Neural progenitor cell (in vitro differentiated cells): ENCODE measurements at regions not wholly inside any gene's neighbourhood (a gene's known extent, or its start where the extent isn't known, plus 50 kb on each side); places are given as distances from the start of the nearest gene placed in this dataset.

Experiments
- DNase-seq: peaks from one replicate; pipeline ENCODE4 v3.0.0-alpha.2; 2016; ENCODE audit warnings: low spot score
- H2AFZ ChIP-seq: fragments of 200-600 bp; sonication (generic); replicated peaks from 2 replicates; pipeline ENCODE4 v1.6.1; 2016; ENCODE audit warnings: antibody characterized with exemption
- H3F3A ChIP-seq: fragments of 200-600 bp; sonication (generic); 2 replicates; pipeline ENCODE4 v1.6.1; 2016; ENCODE audit warnings: antibody characterized with exemption, low read depth
- H3K27ac ChIP-seq: fragments of 200-600 bp; sonication (generic); 2 replicates; pipeline ENCODE4 v1.5.1; 2016; ENCODE audit warnings: mild to moderate bottlenecking
- H3K27me3 ChIP-seq: fragments of 200-600 bp; sonication (generic); 2 replicates; pipeline ENCODE4 v1.6.1; 2016; ENCODE audit warnings: mild to moderate bottlenecking, moderate library complexity
- H3K36me3 ChIP-seq: fragments of 200-600 bp; sonication (generic); 2 replicates; pipeline ENCODE4 v1.5.1; 2016
- H3K4me1 ChIP-seq: fragments of 200-600 bp; sonication (generic); 2 replicates; pipeline ENCODE4 v1.6.1; 2016; ENCODE audit warnings: mixed run types
- H3K4me2 ChIP-seq: fragments of 200-600 bp; sonication (generic); 2 replicates; pipeline ENCODE4 v1.6.1; 2016
- H3K4me3 ChIP-seq: fragments of 200-600 bp; sonication (generic); 2 replicates; pipeline ENCODE4 v1.5.1; 2016
- H3K79me2 ChIP-seq: fragments of 200-600 bp; sonication (generic); 2 replicates; pipeline ENCODE4 v1.6.1; 2016; ENCODE audit warnings: low read depth
- H3K9ac ChIP-seq: fragments of 200-600 bp; sonication (generic); 2 replicates; pipeline ENCODE4 v1.6.1; 2016
- H3K9me3 ChIP-seq: fragments of 200-600 bp; sonication (generic); 2 replicates; pipeline ENCODE4 v1.5.1; 2016; ENCODE audit warnings: low read depth
- H4K20me1 ChIP-seq: fragments of 200-600 bp; sonication (generic); 2 replicates; pipeline ENCODE4 v1.6.1; 2016; ENCODE audit warnings: low read depth
- H3K27ac Mint-ChIP-seq: 3 replicates; pipeline ENCODE4 v1.8.0; 2021; ENCODE audit warnings: mixed read lengths
- H3K27me3 Mint-ChIP-seq: 2 replicates; pipeline ENCODE4 v1.8.0; 2022; ENCODE audit warnings: low read depth, mild to moderate bottlenecking, inconsistent platforms, moderate library complexity, mixed read lengths; ENCODE audit not compliant: insufficient read depth
- H3K36me3 Mint-ChIP-seq: 3 replicates; pipeline ENCODE4 v1.8.0; 2021; ENCODE audit warnings: mixed read lengths
- H3K4me1 Mint-ChIP-seq: 3 replicates; pipeline ENCODE4 v1.8.0; 2021; ENCODE audit warnings: mixed read lengths
- H3K4me3 Mint-ChIP-seq: 3 replicates; pipeline ENCODE4 v1.8.0; 2021; ENCODE audit warnings: mild to moderate bottlenecking, moderate library complexity, mixed read lengths
- H3K9me3 Mint-ChIP-seq: 3 replicates; pipeline ENCODE4 v1.8.0; 2020; ENCODE audit warnings: mixed read lengths
- EZH2 ChIP-seq: fragments of 200-600 bp; sonication (generic); IDR thresholded peaks from 2 replicates; pipeline ENCODE4 v1.6.1; 2017; ENCODE audit warnings: antibody characterized with exemption, mild to moderate bottlenecking, moderate library complexity
- EZH2phosphoT487 ChIP-seq: fragments of 200-600 bp; sonication (generic); IDR thresholded peaks from 2 replicates; pipeline ENCODE4 v1.6.1; 2017; ENCODE audit warnings: antibody characterized with exemption
- TF ChIP-seq, protein P1 (sequence below): fragments of 200-600 bp; sonication (generic); IDR thresholded peaks from 2 replicates; pipeline ENCODE4 v1.5.1; 2017; ENCODE audit warnings: antibody characterized with exemption, mild to moderate bottlenecking

DNA sequence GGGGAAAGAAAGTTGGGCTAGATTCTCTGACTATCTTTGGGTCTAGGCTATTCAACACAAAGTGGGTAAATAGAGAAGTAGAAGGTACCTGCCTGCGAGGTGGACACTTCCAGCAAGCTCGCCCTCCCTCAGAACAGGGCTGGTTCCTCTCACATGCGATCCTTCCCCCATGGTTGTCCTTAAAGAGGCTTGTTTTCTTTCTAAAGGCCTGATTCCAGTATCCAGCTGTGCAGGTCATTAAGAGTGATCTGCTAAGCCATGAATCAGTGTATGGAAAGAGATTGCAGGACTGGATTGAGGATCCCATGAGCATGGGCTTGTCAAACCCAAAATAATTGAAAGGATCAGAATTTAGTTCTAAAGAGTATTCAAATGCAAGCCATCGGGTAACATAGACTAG, 189.0 kb downstream of the URB2 start:
- peak overlapping the region; percentile 17 for H3K4me2 ChIP-seq
- H3K27me3 ChIP-seq, result no peaks in the 10 kb centered on the region
- Mint-ChIP-seq H3K9me3 (peaks cover 16% of the 10 kb centered on the region), H3K27ac (no peak overlapping the region), H3K36me3 (no peaks in the 10 kb centered on the region), H3K4me1 (peaks cover 3% of the 10 kb centered on the region), H3K4me3 (no peak overlapping the region), H3K27me3 (peaks cover 2% of the 10 kb centered on the region)
- DNase-seq, result peak; percentile 54
- H3K79me2 ChIP-seq, result no peaks in the 10 kb centered on the region
- no peak overlapping the region for H3K4me3 ChIP-seq
- no peaks in the 10 kb centered on the region for H4K20me1 ChIP-seq
- H2AFZ ChIP-seq, result no peak overlapping the region
- H3K27ac ChIP-seq, result no peak overlapping the region
- peaks cover 7% of the 10 kb centered on the region for H3K4me1 ChIP-seq
- H3K9ac ChIP-seq, result no peak overlapping the region
- no peaks in the 10 kb centered on the region for H3K36me3 ChIP-seq
- no peaks in the 10 kb centered on the region for H3F3A ChIP-seq
- TF ChIP-seq EZH2, result no peak
- TF ChIP-seq, protein P1, sequence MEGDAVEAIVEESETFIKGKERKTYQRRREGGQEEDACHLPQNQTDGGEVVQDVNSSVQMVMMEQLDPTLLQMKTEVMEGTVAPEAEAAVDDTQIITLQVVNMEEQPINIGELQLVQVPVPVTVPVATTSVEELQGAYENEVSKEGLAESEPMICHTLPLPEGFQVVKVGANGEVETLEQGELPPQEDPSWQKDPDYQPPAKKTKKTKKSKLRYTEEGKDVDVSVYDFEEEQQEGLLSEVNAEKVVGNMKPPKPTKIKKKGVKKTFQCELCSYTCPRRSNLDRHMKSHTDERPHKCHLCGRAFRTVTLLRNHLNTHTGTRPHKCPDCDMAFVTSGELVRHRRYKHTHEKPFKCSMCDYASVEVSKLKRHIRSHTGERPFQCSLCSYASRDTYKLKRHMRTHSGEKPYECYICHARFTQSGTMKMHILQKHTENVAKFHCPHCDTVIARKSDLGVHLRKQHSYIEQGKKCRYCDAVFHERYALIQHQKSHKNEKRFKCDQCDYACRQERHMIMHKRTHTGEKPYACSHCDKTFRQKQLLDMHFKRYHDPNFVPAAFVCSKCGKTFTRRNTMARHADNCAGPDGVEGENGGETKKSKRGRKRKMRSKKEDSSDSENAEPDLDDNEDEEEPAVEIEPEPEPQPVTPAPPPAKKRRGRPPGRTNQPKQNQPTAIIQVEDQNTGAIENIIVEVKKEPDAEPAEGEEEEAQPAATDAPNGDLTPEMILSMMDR, result no peak
- TF ChIP-seq EZH2phosphoT487, result no peak
- H3K9me3 ChIP-seq, result no peaks in the 10 kb centered on the region

DNA sequence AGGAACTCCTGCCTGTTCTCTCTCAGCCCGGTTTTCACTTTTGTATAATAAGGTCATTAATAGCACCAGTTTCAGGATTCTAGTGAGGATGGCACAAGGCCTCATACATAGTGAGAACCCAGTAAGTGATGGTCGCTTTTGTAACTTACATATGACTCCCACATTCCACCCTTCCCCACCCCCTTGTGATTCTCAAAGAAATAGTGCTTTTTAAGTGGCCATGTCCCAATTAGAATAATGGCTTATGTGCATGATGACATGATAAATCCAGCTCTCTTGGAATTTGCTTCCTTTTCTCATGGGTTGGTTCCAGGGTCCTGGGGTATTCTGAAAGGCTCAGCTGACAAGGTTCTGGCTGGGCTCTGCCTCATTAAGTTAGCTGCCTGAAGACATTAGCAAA, 189.9 kb downstream of the URB2 start:
- no peaks in the 10 kb centered on the region for H3K9me3 ChIP-seq
- H3K4me2 ChIP-seq, result no peak overlapping the region
- peaks cover 7% of the 10 kb centered on the region for H3K4me1 ChIP-seq
- no peak for TF ChIP-seq EZH2
- TF ChIP-seq, protein P1, result no peak
- TF ChIP-seq EZH2phosphoT487, result no peak
- no peaks in the 10 kb centered on the region for H3K79me2 ChIP-seq
- H3K4me3 Mint-ChIP-seq, result no peak overlapping the region
- no peak overlapping the region for H3K27ac ChIP-seq
- H3K27me3 ChIP-seq, result no peaks in the 10 kb centered on the region
- peaks cover 2% of the 10 kb centered on the region for H3K27me3 Mint-ChIP-seq
- H3K9me3 Mint-ChIP-seq, result peaks cover 12% of the 10 kb centered on the region
- no peaks in the 10 kb centered on the region for H4K20me1 ChIP-seq
- H3K27ac Mint-ChIP-seq, result no peak overlapping the region
- H3K4me1 Mint-ChIP-seq, result peaks cover 3% of the 10 kb centered on the region
- H3K36me3 Mint-ChIP-seq, result no peaks in the 10 kb centered on the region
- H3K36me3 ChIP-seq, result no peaks in the 10 kb centered on the region
- no peak for DNase-seq
- H3F3A ChIP-seq, result no peaks in the 10 kb centered on the region
- no peak overlapping the region for H3K9ac ChIP-seq
- no peak overlapping the region for H3K4me3 ChIP-seq
- no peak overlapping the region for H2AFZ ChIP-seq

DNA sequence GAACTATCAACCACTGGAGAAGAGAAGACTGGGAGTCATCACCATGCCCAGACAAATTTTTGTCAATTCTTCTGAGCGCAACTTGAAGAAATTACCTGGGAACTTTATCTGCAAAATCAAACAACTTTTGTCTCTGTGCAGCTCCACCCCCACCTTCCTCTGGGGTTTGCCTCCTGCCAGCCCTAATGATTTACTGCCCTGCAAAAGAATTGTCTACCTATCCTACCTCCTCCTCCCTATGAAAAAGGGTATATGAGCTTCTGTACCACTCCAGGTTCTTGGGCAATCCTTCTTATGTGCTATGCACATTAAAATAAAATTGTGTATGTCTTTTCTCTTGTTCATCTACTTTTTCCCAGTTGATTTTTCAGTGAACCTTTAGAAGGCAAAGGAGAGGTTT, 191.9 kb downstream of the URB2 start:
- Histone ChIP-seq H3K9me3 (no peaks in the 10 kb centered on the region), H3K27me3 (no peaks in the 10 kb centered on the region), H3K27ac (no peak overlapping the region), H4K20me1 (no peaks in the 10 kb centered on the region), H3K4me1 (peaks cover 7% of the 10 kb centered on the region), H3K4me3 (no peak overlapping the region), H3K79me2 (no peaks in the 10 kb centered on the region), H3K9ac (no peak overlapping the region), H3K36me3 (no peaks in the 10 kb centered on the region), H3F3A (no peaks in the 10 kb centered on the region), H3K4me2 (no peak overlapping the region), H2AFZ (no peak overlapping the region)
- no peak overlapping the region for H3K4me3 Mint-ChIP-seq
- DNase-seq, result no peak
- TF ChIP-seq, protein P1, result no peak
- TF ChIP-seq EZH2phosphoT487 (no peak), EZH2 (no peak)
- H3K9me3 Mint-ChIP-seq, result peaks cover 12% of the 10 kb centered on the region
- H3K36me3 Mint-ChIP-seq, result no peaks in the 10 kb centered on the region
- H3K27me3 Mint-ChIP-seq, result peaks cover 2% of the 10 kb centered on the region
- peaks cover 3% of the 10 kb centered on the region for H3K4me1 Mint-ChIP-seq
- H3K27ac Mint-ChIP-seq, result no peak overlapping the region
